Heart left ventricle (tissue), 13 donors: ENCODE measurements at regions not wholly inside any gene's neighbourhood (a gene's known extent, or its start where the extent isn't known, plus 50 kb on each side); places are given as distances from the start of the nearest gene placed in this dataset.

ENCODE experiments used
- POLR2A ChIP-seq, 2 donors: fragments of 450-650 bp; IDR thresholded peaks; one replicate each; pipeline ENCODE4 v1.6.1; 2017; ENCODE audit warnings: antibody characterized with exemption in 2 of 2, mild to moderate bottlenecking in 2 of 2, moderate library complexity in 2 of 2
- TF ChIP-seq, protein P1 (sequence below), 12 donors: fragments of 200-600 bp; sonication (generic) in 4 of 12; IDR thresholded peaks; one replicate each; pipeline versions ENCODE4 v1.5.0 to v1.8.0; 2018 to 2022; ENCODE audit warnings: antibody characterized with exemption in 12 of 12, mild to moderate bottlenecking in 5 of 12
- donor health status: ischemic (EF 13 %, LVEDD 7.1; RV severe dilation, severe dysfunction).
- donor health status: DM: no; HTN: yes; CAD: no.
- donor health status: DM: no; HTN: no; CAD: no.
- donor health status: ischemic (EF 25% LVEDD 6.9; RV normal size, moderate dysfunction).
- donor health status: ischemic (EF 25% LVEDD 5.7; RV mildly dilated, moderate dysfunction).
- donor health status: ischemic (EF 35%, LVEDD 5.7; RV mildly dilated, moderate dysfunction).
- donor health status: nonischemic (EF 11% LVEDD 7.7; RV severe dilation, severe dysfunction).
- donor health status: DM: yes; HTN: yes; CAD: no.
- donor health status: PGD.
- donor health status: ischemic (EF 29% LVEDD 5.4; RV normal size, mild dysfunction).
- donor health status: nonischemic (EF 23%, LVEDD 6.1; RV moderate dilation, normal function).

DNA sequence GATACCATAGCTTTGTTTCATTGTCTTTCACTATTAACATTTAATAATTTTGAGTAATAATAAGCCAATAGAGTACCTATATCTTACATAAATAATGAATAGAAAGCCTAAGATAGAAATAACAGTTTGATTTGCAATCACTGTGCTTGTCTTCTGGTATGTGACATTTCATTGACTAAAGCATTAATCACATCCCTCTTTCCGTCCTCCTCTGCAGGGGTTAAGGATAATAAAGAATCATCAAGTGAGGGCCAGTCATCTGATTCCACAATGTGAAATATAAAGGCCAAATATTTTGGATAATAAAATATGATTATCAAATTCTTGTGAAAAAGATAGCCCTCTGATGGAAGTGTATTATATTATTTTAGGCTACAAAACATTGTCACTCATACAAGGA is 2073.4 kb downstream of the ARAP2 start:
- TF ChIP-seq, protein P1, sequence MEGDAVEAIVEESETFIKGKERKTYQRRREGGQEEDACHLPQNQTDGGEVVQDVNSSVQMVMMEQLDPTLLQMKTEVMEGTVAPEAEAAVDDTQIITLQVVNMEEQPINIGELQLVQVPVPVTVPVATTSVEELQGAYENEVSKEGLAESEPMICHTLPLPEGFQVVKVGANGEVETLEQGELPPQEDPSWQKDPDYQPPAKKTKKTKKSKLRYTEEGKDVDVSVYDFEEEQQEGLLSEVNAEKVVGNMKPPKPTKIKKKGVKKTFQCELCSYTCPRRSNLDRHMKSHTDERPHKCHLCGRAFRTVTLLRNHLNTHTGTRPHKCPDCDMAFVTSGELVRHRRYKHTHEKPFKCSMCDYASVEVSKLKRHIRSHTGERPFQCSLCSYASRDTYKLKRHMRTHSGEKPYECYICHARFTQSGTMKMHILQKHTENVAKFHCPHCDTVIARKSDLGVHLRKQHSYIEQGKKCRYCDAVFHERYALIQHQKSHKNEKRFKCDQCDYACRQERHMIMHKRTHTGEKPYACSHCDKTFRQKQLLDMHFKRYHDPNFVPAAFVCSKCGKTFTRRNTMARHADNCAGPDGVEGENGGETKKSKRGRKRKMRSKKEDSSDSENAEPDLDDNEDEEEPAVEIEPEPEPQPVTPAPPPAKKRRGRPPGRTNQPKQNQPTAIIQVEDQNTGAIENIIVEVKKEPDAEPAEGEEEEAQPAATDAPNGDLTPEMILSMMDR (IDR thresholded peaks at IDR 0.05): no peak
- TF ChIP-seq POLR2A (IDR thresholded peaks at IDR 0.05): no peak
